Large intestine (tissue), 3 donors: ENCODE measurements at regions not wholly inside any gene's neighbourhood (a gene's known extent, or its start where the extent isn't known, plus 50 kb on each side); places are given as distances from the start of the nearest gene placed in this dataset.
A peak's percentile ranks its signal among the peaks of the same experiment; 100 is the strongest.

Experiments used
- DNase-seq, 2 donors: peaks; one replicate each; pipeline versions ENCODE4 v3.0.0 to v3.0.0-alpha.2; 2013
- H3K27ac ChIP-seq: one replicate; pipeline ENCODE4 v1.5.1; 2013; ENCODE audit warnings: low read length
- H3K27me3 ChIP-seq: 2 replicates; pipeline ENCODE4 v1.6.1; 2013; ENCODE audit warnings: low read length; ENCODE audit not compliant: control insufficient read depth, insufficient read depth
- H3K36me3 ChIP-seq: 2 replicates; pipeline ENCODE4 v1.6.1; 2013; ENCODE audit warnings: low read length; ENCODE audit not compliant: control insufficient read depth, insufficient read depth
- H3K4me1 ChIP-seq: one replicate; pipeline ENCODE4 v1.6.1; 2013; ENCODE audit warnings: low read length; ENCODE audit not compliant: control insufficient read depth, insufficient read depth
- H3K4me3 ChIP-seq: one replicate; pipeline ENCODE4 v1.5.1; 2013; ENCODE audit warnings: low read length
- H3K9me3 ChIP-seq: one replicate; pipeline ENCODE4 v1.6.1; 2013; ENCODE audit warnings: mild to moderate bottlenecking, low read depth, low read length, moderate library complexity; ENCODE audit not compliant: control insufficient read depth
- WGBS: methylation state at CpG from one replicate; pipeline ENCODE4 v1.1.5; 2013; ENCODE audit warnings: low lambda C conversion rate; ENCODE audit not compliant: insufficient coverage; 5-methylcytosine and 5-hydroxymethylcytosine counted together

DNA sequence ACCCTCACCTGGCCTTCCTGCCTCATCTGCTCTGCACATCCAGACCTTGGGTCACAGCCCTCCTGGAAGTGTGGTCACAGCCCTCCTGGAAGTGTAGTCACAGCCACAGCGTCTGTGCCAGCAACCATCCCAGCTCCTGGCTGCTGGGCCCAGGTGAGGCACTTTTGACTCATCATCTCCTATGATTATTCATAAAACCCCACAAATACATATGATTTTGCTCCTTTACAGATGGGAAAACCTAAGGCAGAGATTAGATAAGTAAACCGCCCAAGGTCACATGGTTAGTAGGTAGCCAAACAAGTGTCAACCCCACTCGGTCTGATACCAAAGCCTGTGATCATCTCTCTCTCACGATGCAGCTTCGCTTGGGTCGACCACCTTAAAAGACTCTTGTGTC, 94.3 kb downstream of the PRLHR start:
- WGBS: no CpG with 5 or more reads among the region's 6 CpGs
- H3K4me3 ChIP-seq: no peak overlapping the region

DNA sequence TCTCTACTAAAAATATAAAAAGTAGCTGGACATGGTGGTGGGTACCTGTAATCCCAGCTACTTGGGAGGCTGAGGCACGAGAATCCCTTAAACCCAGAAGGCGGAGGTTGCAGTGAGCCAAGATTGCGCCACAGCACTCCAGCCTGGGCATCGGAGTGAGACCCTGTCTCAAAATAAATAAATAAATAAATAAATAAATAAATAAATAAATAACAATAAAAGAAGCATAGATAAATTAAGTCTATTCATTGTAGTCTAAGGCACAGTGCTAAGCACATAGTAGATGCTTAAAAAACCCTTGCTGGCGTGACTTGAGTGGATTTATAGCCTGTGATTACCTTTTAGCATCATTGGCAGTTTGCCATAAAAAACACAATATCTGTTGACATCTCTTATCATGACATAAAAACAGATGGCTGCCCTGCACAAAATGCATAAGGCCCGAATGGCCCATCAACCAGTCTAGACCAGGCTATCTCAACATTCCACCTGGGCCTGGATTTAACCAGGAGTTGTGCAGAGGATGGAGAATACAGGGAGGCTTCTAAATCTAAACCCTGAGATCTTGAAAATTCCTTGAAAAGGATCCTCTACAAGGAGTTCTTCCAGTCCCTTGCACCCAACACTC, 94.9 kb downstream of the PRLHR start:
- H3K27me3 ChIP-seq: no peaks in the 10 kb centered on the region
- H3K9me3 ChIP-seq: no peaks in the 10 kb centered on the region
- H3K27ac ChIP-seq: no peak overlapping the region
- DNase-seq: no peak
- no peaks in the 10 kb centered on the region for H3K36me3 ChIP-seq
- no peak overlapping the region for H3K4me3 ChIP-seq
- no peaks in the 10 kb centered on the region for H3K4me1 ChIP-seq
- no CpG with 5 or more reads among the region's 6 CpGs for WGBS

More for the DNA sequence above, 94.3 kb downstream of the PRLHR start:
- Histone ChIP-seq H3K36me3 (no peaks in the 10 kb centered on the region), H3K27me3 (no peaks in the 10 kb centered on the region), H3K9me3 (no peaks in the 10 kb centered on the region), H3K4me1 (no peaks in the 10 kb centered on the region), H3K27ac (no peak overlapping the region)
- DNase-seq: no peak

DNA sequence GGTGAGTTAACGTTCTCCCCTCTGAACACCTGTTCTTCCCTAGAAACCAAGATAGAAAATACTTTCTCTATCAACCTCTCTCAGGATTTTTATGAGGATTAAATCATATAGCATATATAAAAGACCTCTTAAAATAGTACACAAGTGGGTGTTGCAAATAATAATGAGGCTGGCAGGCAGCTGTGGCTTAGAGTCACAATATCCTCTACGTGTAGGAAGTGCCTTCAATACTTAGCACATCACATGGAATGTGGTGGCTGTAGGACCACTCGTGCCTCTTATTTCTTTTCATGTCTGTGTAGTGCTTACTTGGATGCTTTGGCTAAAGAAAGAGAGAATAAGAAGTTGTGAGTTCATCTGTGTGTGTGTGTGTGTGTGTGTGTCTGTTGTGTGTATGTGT, 96.3 kb downstream of the PRLHR start:
- no peak overlapping the region for H3K27ac ChIP-seq
- no peak for DNase-seq
- H3K36me3 ChIP-seq: no peaks in the 10 kb centered on the region
- H3K9me3 ChIP-seq: no peaks in the 10 kb centered on the region
- H3K27me3 ChIP-seq: no peaks in the 10 kb centered on the region
- no peaks in the 10 kb centered on the region for H3K4me1 ChIP-seq
- no peak overlapping the region for H3K4me3 ChIP-seq
- WGBS: no CpG with 5 or more reads among the region's 3 CpGs

DNA sequence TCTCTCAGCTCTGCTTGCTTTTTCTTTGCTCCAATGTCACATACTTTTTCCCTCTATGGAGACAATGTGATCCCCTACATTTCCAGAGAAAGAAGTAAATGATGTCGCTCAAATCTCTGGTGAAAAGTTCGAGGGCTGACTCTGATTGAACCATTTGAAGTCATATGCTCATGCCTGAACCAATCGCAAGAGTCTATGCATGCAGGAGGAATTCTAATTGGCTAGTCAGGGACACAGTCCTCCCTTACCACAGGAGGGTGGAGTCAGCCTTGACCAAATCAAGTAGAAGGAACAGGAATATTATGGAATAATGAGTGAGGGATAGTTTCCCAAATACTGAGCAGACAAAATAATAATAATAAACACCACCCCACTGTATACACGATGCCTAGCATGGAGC, 96.8 kb downstream of the PRLHR start:
- no peak for DNase-seq
- H3K36me3 ChIP-seq: no peaks in the 10 kb centered on the region
- H3K27ac ChIP-seq: no peak overlapping the region
- H3K4me1 ChIP-seq: no peaks in the 10 kb centered on the region
- no peaks in the 10 kb centered on the region for H3K27me3 ChIP-seq
- no peak overlapping the region for H3K4me3 ChIP-seq
- WGBS: no CpG with 5 or more reads among the region's 4 CpGs
- no peaks in the 10 kb centered on the region for H3K9me3 ChIP-seq

DNA sequence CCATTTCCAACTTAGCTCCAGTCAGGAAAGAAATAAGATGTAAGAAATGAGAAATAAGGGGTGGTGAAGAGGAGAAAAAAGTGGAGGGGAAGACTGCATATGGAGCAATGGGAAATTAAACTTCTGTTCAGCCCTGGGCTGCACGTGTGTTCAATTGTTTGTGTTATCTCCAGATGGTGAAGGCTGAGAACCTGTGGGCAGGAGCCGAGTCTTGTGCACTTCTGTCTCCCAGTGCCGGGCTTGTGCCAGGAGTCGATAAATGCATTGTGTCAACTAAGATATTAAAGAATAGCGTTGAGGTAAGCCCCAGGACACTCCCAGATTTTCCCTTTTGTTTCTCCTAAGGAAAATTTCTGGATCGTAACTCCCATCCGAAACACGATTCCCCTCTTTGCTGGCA, 98.2 kb downstream of the PRLHR start:
- H3K9me3 ChIP-seq: no peaks in the 10 kb centered on the region
- H3K27ac ChIP-seq: no peak overlapping the region
- H3K4me1 ChIP-seq: no peaks in the 10 kb centered on the region
- DNase-seq: no peak
- no peaks in the 10 kb centered on the region for H3K36me3 ChIP-seq
- no peak overlapping the region for H3K4me3 ChIP-seq
- no CpG with 5 or more reads among the region's 8 CpGs for WGBS
- no peaks in the 10 kb centered on the region for H3K27me3 ChIP-seq

DNA sequence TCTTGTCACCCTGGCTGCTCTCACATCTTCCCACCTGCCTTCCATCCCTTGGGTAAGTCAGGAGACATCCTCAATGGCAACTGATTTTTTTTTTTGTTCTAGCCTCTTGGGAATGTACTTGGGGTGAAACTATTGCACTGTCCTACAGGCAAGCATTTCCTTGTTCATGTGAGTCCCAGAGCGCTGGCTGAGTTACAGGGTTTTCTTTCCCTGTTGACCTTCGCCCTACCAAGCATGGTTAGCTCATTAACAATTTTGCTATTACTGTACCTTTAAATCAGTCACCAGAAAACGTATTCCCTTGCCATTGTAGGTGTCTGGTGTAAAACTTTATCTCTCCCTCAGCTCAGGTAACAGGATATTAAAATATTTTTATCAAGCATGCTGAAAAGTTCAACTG, 98.9 kb downstream of the PRLHR start:
- no peaks in the 10 kb centered on the region for H3K36me3 ChIP-seq
- H3K27me3 ChIP-seq: no peaks in the 10 kb centered on the region
- H3K4me1 ChIP-seq: no peaks in the 10 kb centered on the region
- H3K4me3 ChIP-seq: no peak overlapping the region
- DNase-seq: peak in 1 of 2 donors; percentile 17
- WGBS: 20% methylated on average over 2 of the region's 3 CpGs
- H3K9me3 ChIP-seq: no peaks in the 10 kb centered on the region
- H3K27ac ChIP-seq: no peak overlapping the region

DNA sequence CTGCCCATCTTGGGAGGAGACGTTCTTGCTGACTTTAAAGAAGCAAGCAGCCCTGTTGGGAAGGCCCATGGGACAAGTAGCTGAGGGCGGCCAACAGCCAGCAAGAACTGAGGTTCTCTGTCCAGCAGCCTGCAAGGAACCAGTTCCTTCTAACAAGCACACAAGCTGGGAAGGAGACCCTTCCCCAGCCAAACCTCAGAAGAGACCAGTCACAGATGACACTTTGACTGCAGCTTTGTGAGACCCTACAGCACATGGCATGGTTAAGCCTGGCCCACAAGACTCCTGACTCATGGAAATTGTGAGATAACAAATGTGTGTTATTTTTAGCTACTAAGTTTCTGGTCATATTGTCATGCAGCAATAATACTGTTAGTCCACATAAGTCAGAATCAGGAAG, 99.9 kb downstream of the PRLHR start:
- no peak overlapping the region for H3K27ac ChIP-seq

DNA sequence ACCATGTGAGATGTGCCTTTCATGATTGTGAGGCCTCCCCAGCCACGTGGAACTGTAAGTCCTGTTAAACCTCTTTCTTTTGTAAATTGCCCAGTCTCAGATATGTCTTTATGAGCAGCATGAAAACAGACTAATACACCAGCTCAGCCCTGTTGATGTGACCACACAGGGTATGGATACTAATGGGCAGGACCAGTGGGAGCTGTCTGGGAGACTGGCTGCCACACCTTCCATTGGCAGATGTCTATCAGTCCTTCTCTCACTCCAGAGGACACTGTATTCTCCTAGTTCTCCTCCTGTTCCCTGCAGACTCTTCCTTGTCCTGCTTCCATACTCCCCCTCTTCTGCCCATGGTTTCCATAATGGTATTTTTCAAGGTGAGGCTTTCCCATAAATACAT, 104.4 kb downstream of the PRLHR start:
- Histone ChIP-seq H3K36me3 (no peaks in the 10 kb centered on the region), H3K4me3 (no peak overlapping the region), H3K27ac (no peak overlapping the region), H3K4me1 (no peaks in the 10 kb centered on the region), H3K9me3 (no peaks in the 10 kb centered on the region), H3K27me3 (no peaks in the 10 kb centered on the region)
- WGBS: no CpG with 5 or more reads among the region's 1 CpG
- no peak for DNase-seq

More for the DNA sequence above, 99.9 kb downstream of the PRLHR start:
- Histone ChIP-seq H3K27me3 (no peaks in the 10 kb centered on the region), H3K4me3 (no peak overlapping the region), H3K9me3 (no peaks in the 10 kb centered on the region), H3K4me1 (no peaks in the 10 kb centered on the region), H3K36me3 (no peaks in the 10 kb centered on the region)
- no CpG with 5 or more reads among the region's 2 CpGs for WGBS
- no peak for DNase-seq

DNA sequence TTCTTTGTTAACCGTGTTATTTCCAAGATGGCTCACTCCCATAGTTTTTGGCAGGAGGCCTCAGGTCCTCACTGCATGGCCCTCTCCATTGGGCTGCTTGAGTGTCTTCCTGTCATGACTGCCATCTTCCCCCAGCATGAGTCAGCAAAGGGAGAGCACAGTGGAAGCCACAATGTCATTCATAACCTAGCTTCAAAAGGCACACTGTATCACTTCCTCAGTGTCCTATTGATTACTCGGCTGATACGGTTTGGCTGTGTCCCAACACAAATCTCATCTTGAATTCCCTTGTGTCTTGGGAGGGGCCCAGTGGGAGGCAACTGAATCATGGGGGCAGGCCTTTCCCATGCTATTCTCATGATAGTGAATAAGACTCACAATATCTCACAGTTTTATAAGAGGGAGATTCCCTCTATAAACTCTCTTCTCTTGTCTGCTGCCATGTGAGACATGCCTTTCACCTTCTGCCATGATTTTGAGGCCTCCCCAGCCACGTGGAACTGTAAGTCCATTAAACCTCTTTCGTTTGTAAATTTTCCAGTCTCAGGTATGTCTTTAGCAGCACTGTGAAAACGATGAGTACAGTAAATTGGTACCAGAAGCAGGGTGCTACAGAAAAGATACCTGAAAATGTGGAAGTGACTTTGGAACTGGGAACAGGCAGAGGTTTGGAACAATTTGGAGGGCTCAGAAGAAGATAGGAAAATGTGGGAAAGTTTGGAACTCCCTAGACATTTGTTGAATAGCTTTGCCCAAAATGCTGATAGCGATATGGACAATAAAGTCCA, 106.5 kb downstream of the PRLHR start:
- H3K36me3 ChIP-seq: no peaks in the 10 kb centered on the region
- no peaks in the 10 kb centered on the region for H3K4me1 ChIP-seq
- 96% methylated on average over 3 of the region's 7 CpGs for WGBS
- H3K4me3 ChIP-seq: no peak overlapping the region
- H3K27ac ChIP-seq: no peak overlapping the region
- no peak for DNase-seq
- H3K9me3 ChIP-seq: peaks cover 3% of the 10 kb centered on the region
- no peaks in the 10 kb centered on the region for H3K27me3 ChIP-seq

DNA sequence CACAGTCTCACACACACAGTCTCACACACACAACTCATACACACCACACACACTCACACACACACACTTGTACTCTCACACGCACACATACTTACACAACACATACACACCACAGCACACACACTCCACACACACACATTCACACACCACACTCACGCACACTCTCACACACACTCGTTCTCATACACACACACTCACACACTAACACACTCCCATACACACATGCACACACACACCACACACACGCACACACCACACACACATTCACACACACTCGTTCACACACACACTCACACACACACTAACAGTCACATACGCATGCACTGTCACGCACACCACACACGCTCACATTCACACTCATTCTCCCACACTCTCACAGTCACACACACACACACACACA, 109.8 kb downstream of the PRLHR start:
- no peak overlapping the region for H3K27ac ChIP-seq
- H3K27me3 ChIP-seq: no peaks in the 10 kb centered on the region
- no peak overlapping the region for H3K4me3 ChIP-seq
- no peaks in the 10 kb centered on the region for H3K4me1 ChIP-seq
- no peak for DNase-seq
- peaks cover 3% of the 10 kb centered on the region for H3K9me3 ChIP-seq
- 92% methylated on average over 2 of the region's 8 CpGs for WGBS
- no peaks in the 10 kb centered on the region for H3K36me3 ChIP-seq
